HCT116 (cell line): ENCODE measurements at regions not wholly inside any gene's neighbourhood (a gene's known extent, or its start where the extent isn't known, plus 50 kb on each side); places are given as distances from the start of the nearest gene placed in this dataset.

Experiments used
- ATAC-seq: fragments of 200-7000 bp; cut with Tn5 transposase; 2 replicates; pipeline ENCODE4 v1.9.1; 2020; ENCODE audit warnings: mild to moderate bottlenecking, moderate library complexity
- BruUV-seq: library from RNA; stranded (reverse); fragments of 400-500 nt; replicated peaks from 2 replicates; lab custom pipeline; 2021; lab: Mats Ljungman, UMichigan
- CTCF ChIA-PET: fragments of 300-600 bp; sonication (Branson Sonifier 250); formaldehyde crosslinking; loops from one replicate; lab custom pipeline; 2021; ENCODE audit warnings: antibody characterized with exemption; lab: Charles Lee
- POLR2A ChIA-PET: fragments of 300-600, 350-600 bp; sonication (Branson Sonifier 250); formaldehyde crosslinking; loops from one replicate; lab custom pipeline; 2021; ENCODE audit warnings: antibody characterized with exemption; lab: Charles Lee
- RAD21 ChIA-PET, 2 experiments: fragments of 300-600 bp; sonication (Branson Sonifier 250); formaldehyde crosslinking; loops; one replicate each; lab custom pipeline; 2023; ENCODE audit warnings: low total read pairs in 2 of 2; ENCODE audit not compliant: uncharacterized antibody in 2 of 2, unreplicated experiment in 2 of 2, low non-redundant PET in 1 of 2; lab: Charles Lee
- DNase-seq: peaks from one replicate; pipeline ENCODE4 v3.0.0-alpha.2; 2010; ENCODE audit warnings: low read depth, low spot score
- H2AFZ ChIP-seq: fragments of 200-600 bp; shearing (Covaris generic), sonication (generic); 2 replicates; pipeline ENCODE4 v1.6.1; 2017; ENCODE audit warnings: low read depth, mixed run types, mixed read lengths, antibody characterized with exemption, low read length; ENCODE audit not compliant: poor library complexity, severe bottlenecking
- H3K27ac ChIP-seq: 2 replicates; pipeline ENCODE4 v1.5.1; 2012; ENCODE audit warnings: low read depth, low read length
- H3K27me3 ChIP-seq: fragments of 200-600 bp; sonication (generic); 2 replicates; pipeline ENCODE4 v1.6.1; 2016; ENCODE audit warnings: mixed run types, low read length, mixed read lengths; ENCODE audit not compliant: insufficient read depth
- H3K36me3 ChIP-seq, 2 experiments: fragments of 200-500 bp in 1 of 2; fragments of 200-600 bp in 1 of 2; sonication (Bioruptor generic) in 1 of 2; sonication (generic) in 1 of 2; 2 replicates each; pipeline versions ENCODE4 v1.5.1 to v1.6.1; 2014 to 2016; ENCODE audit warnings: low read length in 2 of 2, inconsistent platforms in 1 of 2, mixed read lengths in 1 of 2, mixed run types in 1 of 2; ENCODE audit not compliant: insufficient read depth in 2 of 2, control insufficient read depth in 1 of 2
- H3K4me1 ChIP-seq, 2 experiments: fragments of 200-600 bp in 1 of 2; sonication (generic) in 1 of 2; 2 replicates each; pipeline versions ENCODE4 v1.5.1 to v1.6.1; 2012 to 2017; ENCODE audit warnings: low read length in 2 of 2, inconsistent platforms in 1 of 2, mild to moderate bottlenecking in 1 of 2, mixed read lengths in 1 of 2, mixed run types in 1 of 2, moderate library complexity in 1 of 2; ENCODE audit not compliant: insufficient read depth in 2 of 2, control insufficient read depth in 1 of 2
- H3K4me2 ChIP-seq: fragments of 200-600 bp; sonication (generic); 2 replicates; pipeline ENCODE4 v1.6.1; 2017; ENCODE audit warnings: mixed run types, low read length, mixed read lengths
- H3K4me3 ChIP-seq, 2 experiments: fragments of 200-600 bp in 1 of 2; sonication (generic) in 1 of 2; replicated peaks in 1 of 2; 2 replicates each; pipeline ENCODE4 v1.5.1; 2011 to 2016; ENCODE audit warnings: low read length in 2 of 2, control low read depth in 1 of 2, low read depth in 1 of 2, mild to moderate bottlenecking in 1 of 2, mixed read lengths in 1 of 2, mixed run types in 1 of 2
- H3K79me2 ChIP-seq: fragments of 200-600 bp; sonication (generic); 2 replicates; pipeline ENCODE4 v1.6.1; 2017; ENCODE audit warnings: mild to moderate bottlenecking, mixed run types, low read length, moderate library complexity, mixed read lengths; ENCODE audit not compliant: insufficient read depth
- H3K9ac ChIP-seq: fragments of 200-600 bp; sonication (generic); 2 replicates; pipeline ENCODE4 v1.6.1; 2016; ENCODE audit warnings: low read length, mixed read lengths
- H3K9me2 ChIP-seq: fragments of 200-600 bp; sonication (generic), shearing (Covaris generic); 2 replicates; pipeline ENCODE4 v1.6.1; 2017; ENCODE audit warnings: mixed run types, mild to moderate bottlenecking, moderate library complexity; ENCODE audit not compliant: insufficient read depth
- H3K9me3 ChIP-seq, 2 experiments: fragments of 200-500 bp in 1 of 2; fragments of 200-600 bp in 1 of 2; sonication (Bioruptor generic) in 1 of 2; sonication (generic) in 1 of 2; 2 replicates each; pipeline ENCODE4 v1.6.1; 2014 to 2017; ENCODE audit warnings: low read length in 2 of 2, mixed read lengths in 2 of 2, inconsistent platforms in 1 of 2, low read depth in 1 of 2, mild to moderate bottlenecking in 1 of 2, mixed run types in 1 of 2, moderate library complexity in 1 of 2; ENCODE audit not compliant: control insufficient read depth in 1 of 2, insufficient read depth in 1 of 2
- H4K20me1 ChIP-seq: fragments of 200-600 bp; sonication (generic), shearing (Covaris generic); 2 replicates; pipeline ENCODE4 v1.6.1; 2017; ENCODE audit warnings: mixed run types, mild to moderate bottlenecking, moderate library complexity; ENCODE audit not compliant: insufficient read depth
- ATF3 ChIP-seq: IDR thresholded peaks from 2 replicates; pipeline ENCODE4 v1.6.1; 2012
- CBX3 ChIP-seq: IDR thresholded peaks from 2 replicates; pipeline ENCODE4 v1.6.1; 2012; ENCODE audit warnings: low read depth
- CEBPB ChIP-seq: IDR thresholded peaks from 2 replicates; pipeline ENCODE4 v1.6.1; 2012; ENCODE audit warnings: low read depth
- EGR1 ChIP-seq: IDR thresholded peaks from 2 replicates; pipeline ENCODE4 v1.6.1; 2012; ENCODE audit warnings: low read depth
- ELF1 ChIP-seq: IDR thresholded peaks from 2 replicates; pipeline ENCODE4 v1.6.1; 2012; ENCODE audit warnings: low read depth, borderline replicate concordance
- EZH2phosphoT487 ChIP-seq: fragments of 200-600 bp; IDR thresholded peaks from 2 replicates; pipeline ENCODE4 v1.6.1; 2018; ENCODE audit warnings: antibody characterized with exemption, borderline replicate concordance
- FOSL1 ChIP-seq: IDR thresholded peaks from 2 replicates; pipeline ENCODE4 v1.6.1; 2012; ENCODE audit warnings: low read depth
- JUND ChIP-seq: IDR thresholded peaks from 2 replicates; pipeline ENCODE4 v1.6.1; 2012
- POLR2A ChIP-seq: IDR thresholded peaks from 2 replicates; pipeline ENCODE4 v1.7.0; 2011; ENCODE audit warnings: borderline replicate concordance; ENCODE audit not compliant: insufficient read depth, insufficient read length; ENCODE audit errors: extremely low read depth
- RAD21 ChIP-seq: IDR thresholded peaks from 2 replicates; pipeline ENCODE4 v1.6.1; 2012; ENCODE audit warnings: low read depth, mild to moderate bottlenecking
- SP1 ChIP-seq: IDR thresholded peaks from 2 replicates; pipeline ENCODE4 v1.6.1; 2012; ENCODE audit warnings: low read depth
- SRF ChIP-seq: IDR thresholded peaks from 2 replicates; pipeline ENCODE4 v1.6.1; 2012; ENCODE audit warnings: low read depth
- TCF7L2 ChIP-seq: IDR thresholded peaks from 2 replicates; pipeline ENCODE4 v1.7.0; 2011; ENCODE audit warnings: borderline replicate concordance, inconsistent platforms; ENCODE audit not compliant: insufficient read depth, insufficient read length; ENCODE audit errors: extremely low read depth
- YY1 ChIP-seq: IDR thresholded peaks from 2 replicates; pipeline ENCODE4 v1.6.1; 2011; ENCODE audit warnings: low read length, low read depth, moderate library complexity, mild to moderate bottlenecking; ENCODE audit not compliant: insufficient replicate concordance; ENCODE audit errors: extremely low read depth
- ZFX ChIP-seq: fragments of 450-650 bp; IDR thresholded peaks from 2 replicates; pipeline ENCODE4 v1.6.1; 2017
- intact Hi-C: fragments of 100-400 bp; cut with micrococcal nuclease; formaldehyde crosslinking; loops from 2 replicates; pipeline ENCODE4 v1.10.0; 2022
- TF ChIP-seq, protein P1 (sequence below), 3 experiments: fragments of 200-600 bp in 1 of 3; sonication (generic) in 1 of 3; IDR thresholded peaks in 2 of 3; conservative IDR thresholded peaks in 1 of 3; 2 replicates each; pipeline ENCODE4 v1.5.1; 2012 to 2017; ENCODE audit warnings: low read depth in 2 of 3, low read length in 2 of 3, antibody characterized with exemption in 1 of 3, borderline replicate concordance in 1 of 3, control low read depth in 1 of 3, mild to moderate bottlenecking in 1 of 3, mixed read lengths in 1 of 3, mixed run types in 1 of 3, moderate library complexity in 1 of 3; ENCODE audit not compliant: insufficient read depth in 1 of 3
- TF ChIP-seq, protein P2 (sequence below): IDR thresholded peaks from 2 replicates; pipeline ENCODE4 v1.6.1; 2012

DNA sequence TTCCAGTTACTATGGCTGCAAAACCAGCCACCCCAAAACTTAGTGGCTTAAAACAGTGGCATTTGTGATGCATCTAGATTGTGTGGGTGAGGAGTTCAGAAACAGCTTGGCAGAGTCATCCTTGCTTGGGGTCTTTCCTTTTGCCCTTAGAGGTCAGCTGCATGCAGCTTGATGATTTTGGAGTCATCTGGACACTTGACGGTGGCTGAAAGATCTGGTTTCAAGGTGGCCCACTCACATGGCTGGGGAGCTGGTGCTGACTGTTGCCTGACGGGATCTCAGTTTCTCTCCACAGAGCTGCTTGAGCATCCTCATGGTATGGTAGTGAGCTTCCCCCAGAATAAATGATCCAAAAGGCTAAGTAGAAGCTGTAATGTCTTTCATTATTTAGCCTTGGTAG is 191.3 kb upstream of the GALNT17 start:
- no peak for ATAC-seq
- no TSS peak for BruUV-seq
- Histone ChIP-seq H3K4me1 (no peaks in the 10 kb centered on the region), H3K4me2 (no peak overlapping the region), H3K9me3 (peaks cover 0 to 11% of the 10 kb centered on the region in 2 experiments; a peak in 2 of 4 replicates), H3K4me3 (no peak overlapping the region), H3K27ac (no peak overlapping the region), H3K9ac (no peak overlapping the region)
- POLR2A ChIA-PET = no interaction called here
- TF ChIP-seq ELF1 = no peak
- TF ChIP-seq EZH2phosphoT487 = no peak
- TF ChIP-seq, all 23 proteins: peak for 0
- no peaks in the 10 kb centered on the region for H3K9me2 ChIP-seq
- no peaks in the 10 kb centered on the region for H3K36me3 ChIP-seq
- no peak for DNase-seq
- H3K79me2 ChIP-seq = no peaks in the 10 kb centered on the region
- ChIA-PET CTCF (no interaction called here), RAD21 (no interaction called here)
- no peaks in the 10 kb centered on the region for H3K27me3 ChIP-seq
- no peak overlapping the region for H2AFZ ChIP-seq
- H4K20me1 ChIP-seq = no peaks in the 10 kb centered on the region
- intact Hi-C loops = no loop called here

DNA sequence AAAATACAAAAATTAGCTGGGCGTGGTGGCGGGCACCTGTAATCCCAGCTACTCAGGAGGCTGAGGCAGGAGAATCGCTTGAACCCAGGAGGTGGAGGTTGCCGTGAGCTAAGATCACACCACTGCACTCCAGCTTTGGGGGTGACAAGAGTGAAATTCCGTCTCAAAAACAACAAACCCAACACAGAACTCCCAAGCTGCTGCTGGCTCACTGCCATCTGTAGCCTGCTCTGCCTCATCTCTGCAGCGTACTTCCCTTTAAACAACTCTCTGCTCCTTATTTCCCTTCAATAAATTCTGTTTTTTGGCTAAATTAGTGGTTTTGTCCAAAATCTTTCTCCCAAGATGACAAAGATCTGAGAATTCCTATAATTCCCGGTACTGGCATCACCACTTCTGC is 189.2 kb upstream of the GALNT17 start:
- H4K20me1 ChIP-seq = no peaks in the 10 kb centered on the region
- ChIA-PET CTCF (no interaction called here), RAD21 (no interaction called here), POLR2A (no interaction called here)
- no peak overlapping the region for H2AFZ ChIP-seq
- H3K27ac ChIP-seq = no peak overlapping the region
- intact Hi-C loops = no loop called here
- no peak overlapping the region for H3K9ac ChIP-seq
- DNase-seq (no peak), ATAC-seq (no peak)
- no peaks in the 10 kb centered on the region for H3K36me3 ChIP-seq
- no peak overlapping the region for H3K4me3 ChIP-seq
- H3K27me3 ChIP-seq = no peaks in the 10 kb centered on the region
- H3K4me1 ChIP-seq = no peaks in the 10 kb centered on the region
- H3K4me2 ChIP-seq = no peak overlapping the region
- no peaks in the 10 kb centered on the region for H3K79me2 ChIP-seq
- BruUV-seq = no TSS peak
- H3K9me3 ChIP-seq = peaks cover 0 to 12% of the 10 kb centered on the region in 2 experiments; a peak in 2 of 4 replicates
- H3K9me2 ChIP-seq = no peaks in the 10 kb centered on the region
- TF ChIP-seq EZH2phosphoT487 (no peak), SP1 (no peak), RAD21 (no peak), ZFX (no peak), SRF (no peak), EGR1 (no peak), ATF3 (no peak), CBX3 (no peak), POLR2A (no peak), YY1 (no peak), TCF7L2 (no peak), JUND (no peak), ELF1 (no peak), FOSL1 (no peak), CEBPB (no peak)
- TF ChIP-seq, protein P1, sequence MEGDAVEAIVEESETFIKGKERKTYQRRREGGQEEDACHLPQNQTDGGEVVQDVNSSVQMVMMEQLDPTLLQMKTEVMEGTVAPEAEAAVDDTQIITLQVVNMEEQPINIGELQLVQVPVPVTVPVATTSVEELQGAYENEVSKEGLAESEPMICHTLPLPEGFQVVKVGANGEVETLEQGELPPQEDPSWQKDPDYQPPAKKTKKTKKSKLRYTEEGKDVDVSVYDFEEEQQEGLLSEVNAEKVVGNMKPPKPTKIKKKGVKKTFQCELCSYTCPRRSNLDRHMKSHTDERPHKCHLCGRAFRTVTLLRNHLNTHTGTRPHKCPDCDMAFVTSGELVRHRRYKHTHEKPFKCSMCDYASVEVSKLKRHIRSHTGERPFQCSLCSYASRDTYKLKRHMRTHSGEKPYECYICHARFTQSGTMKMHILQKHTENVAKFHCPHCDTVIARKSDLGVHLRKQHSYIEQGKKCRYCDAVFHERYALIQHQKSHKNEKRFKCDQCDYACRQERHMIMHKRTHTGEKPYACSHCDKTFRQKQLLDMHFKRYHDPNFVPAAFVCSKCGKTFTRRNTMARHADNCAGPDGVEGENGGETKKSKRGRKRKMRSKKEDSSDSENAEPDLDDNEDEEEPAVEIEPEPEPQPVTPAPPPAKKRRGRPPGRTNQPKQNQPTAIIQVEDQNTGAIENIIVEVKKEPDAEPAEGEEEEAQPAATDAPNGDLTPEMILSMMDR (IDR thresholded peaks at IDR 0.05 in 2 of 3, conservative IDR thresholded peaks at IDR 0.05 in 1 of 3; ENCODE audit: borderline replicate concordance in 1 of 3, insufficient read depth in 1 of 3, low read depth in 2 of 3, low read length in 2 of 3) = no peak
- TF ChIP-seq, protein P2, sequence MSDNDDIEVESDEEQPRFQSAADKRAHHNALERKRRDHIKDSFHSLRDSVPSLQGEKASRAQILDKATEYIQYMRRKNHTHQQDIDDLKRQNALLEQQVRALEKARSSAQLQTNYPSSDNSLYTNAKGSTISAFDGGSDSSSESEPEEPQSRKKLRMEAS = no peak
